ENCODE measurements at regions not wholly inside any gene's neighbourhood (a gene's known extent, or its start where the extent isn't known, plus 50 kb on each side); places are given as distances from the start of the nearest gene placed in this dataset.

DNA sequence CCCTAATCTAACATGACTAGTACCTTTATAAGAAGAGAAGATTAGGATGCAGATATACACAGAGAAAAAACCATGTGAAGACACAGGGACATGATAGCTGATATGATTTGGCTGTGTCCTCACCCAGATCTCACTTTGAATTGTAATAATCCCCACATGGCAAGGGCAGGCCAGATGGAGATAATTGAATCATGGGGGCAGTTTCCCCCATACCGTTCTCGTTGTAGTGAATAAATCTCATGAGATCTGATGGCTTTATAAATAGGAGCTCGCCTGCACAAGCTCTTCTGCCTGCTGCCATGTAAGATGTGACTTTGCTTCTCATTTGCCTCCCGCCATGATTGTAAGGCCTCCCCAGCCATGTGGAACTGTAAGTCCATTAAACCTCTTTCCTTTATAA lies 364.3 kb downstream of the FBXW7 start:
- TF ChIP-seq, protein P1, sequence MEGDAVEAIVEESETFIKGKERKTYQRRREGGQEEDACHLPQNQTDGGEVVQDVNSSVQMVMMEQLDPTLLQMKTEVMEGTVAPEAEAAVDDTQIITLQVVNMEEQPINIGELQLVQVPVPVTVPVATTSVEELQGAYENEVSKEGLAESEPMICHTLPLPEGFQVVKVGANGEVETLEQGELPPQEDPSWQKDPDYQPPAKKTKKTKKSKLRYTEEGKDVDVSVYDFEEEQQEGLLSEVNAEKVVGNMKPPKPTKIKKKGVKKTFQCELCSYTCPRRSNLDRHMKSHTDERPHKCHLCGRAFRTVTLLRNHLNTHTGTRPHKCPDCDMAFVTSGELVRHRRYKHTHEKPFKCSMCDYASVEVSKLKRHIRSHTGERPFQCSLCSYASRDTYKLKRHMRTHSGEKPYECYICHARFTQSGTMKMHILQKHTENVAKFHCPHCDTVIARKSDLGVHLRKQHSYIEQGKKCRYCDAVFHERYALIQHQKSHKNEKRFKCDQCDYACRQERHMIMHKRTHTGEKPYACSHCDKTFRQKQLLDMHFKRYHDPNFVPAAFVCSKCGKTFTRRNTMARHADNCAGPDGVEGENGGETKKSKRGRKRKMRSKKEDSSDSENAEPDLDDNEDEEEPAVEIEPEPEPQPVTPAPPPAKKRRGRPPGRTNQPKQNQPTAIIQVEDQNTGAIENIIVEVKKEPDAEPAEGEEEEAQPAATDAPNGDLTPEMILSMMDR (IDR thresholded peaks at IDR 0.05; ENCODE audit: low read length), result no peak
- no peak for TF ChIP-seq EZH2 (optimal IDR thresholded peaks at IDR 0.05; ENCODE audit: low read depth, low read length)
